ENCODE measurements at regions not wholly inside any gene's neighbourhood (a gene's known extent, or its start where the extent isn't known, plus 50 kb on each side); places are given as distances from the start of the nearest gene placed in this dataset.
"Not testable (repeated sequence)": the region's sequence is repeated elsewhere in the genome, so short reads cannot be mapped to it uniquely, and the experiment has no call there.

- no peak for TF ChIP-seq CTCF (IDR thresholded peaks at IDR 0.05; ENCODE audit: borderline replicate concordance, insufficient read depth, low read depth, low read length)
- H3K4me3 ChIP-seq (ENCODE audit: low read depth, low read length) = no peak overlapping the region
These were observed 382.3 kb upstream of the HTR2C start for GRCh38 chrX:114201622-114202021.

GRCh38 chrX:114181195-114181594 lies 402.7 kb upstream of the HTR2C start:
- no peak for TF ChIP-seq CTCF (IDR thresholded peaks at IDR 0.05; ENCODE audit: borderline replicate concordance, insufficient read depth, low read depth, low read length)
- no peak overlapping the region for H3K4me3 ChIP-seq (ENCODE audit: low read depth, low read length)

DNA sequence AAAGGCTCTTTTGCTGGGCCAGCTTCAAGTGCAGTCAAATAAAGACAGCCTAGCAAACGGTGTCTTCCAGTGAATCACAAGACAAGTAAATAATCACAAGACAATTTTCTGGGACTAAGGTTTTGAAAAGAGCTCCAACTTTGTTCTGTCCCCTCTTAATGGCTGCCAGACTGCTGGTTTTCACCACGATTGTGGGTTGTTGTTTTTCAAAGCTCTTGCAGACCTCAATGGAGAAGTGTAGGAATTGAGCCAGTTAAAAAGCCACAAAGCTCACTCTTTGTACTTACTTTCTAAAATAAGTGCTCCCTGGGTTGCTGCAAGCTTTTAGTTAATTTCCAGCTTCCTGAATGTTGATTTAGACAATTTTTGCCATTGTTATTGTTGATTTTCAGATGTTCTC lies 405.8 kb upstream of the HTR2C start:
- H3K4me3 ChIP-seq (ENCODE audit: low read depth, low read length) = no peak overlapping the region
- TF ChIP-seq CTCF (IDR thresholded peaks at IDR 0.05; ENCODE audit: borderline replicate concordance, insufficient read depth, low read depth, low read length) = no peak

DNA sequence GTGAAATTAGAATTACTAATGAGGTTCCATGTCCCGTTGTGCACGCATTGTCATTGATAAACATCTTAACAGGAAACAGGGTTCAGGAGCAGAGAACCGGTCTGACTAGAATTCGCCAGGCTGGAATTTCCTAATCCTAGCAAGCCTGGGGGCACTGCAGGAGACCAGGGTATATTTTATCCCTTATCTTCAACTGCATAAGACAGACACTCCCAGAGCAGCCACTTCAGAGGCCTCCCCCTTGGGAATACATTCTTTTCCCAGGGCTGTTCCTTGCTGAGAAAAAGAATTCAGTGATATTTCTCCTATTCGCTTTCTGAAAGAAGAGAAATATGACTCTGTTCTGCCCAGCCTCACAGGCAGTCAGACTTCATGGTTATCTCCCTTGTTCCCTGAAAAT lies 416.6 kb upstream of the HTR2C start:
- not testable (repeated sequence) for H3K4me3 ChIP-seq (ENCODE audit: low read depth, low read length)

DNA sequence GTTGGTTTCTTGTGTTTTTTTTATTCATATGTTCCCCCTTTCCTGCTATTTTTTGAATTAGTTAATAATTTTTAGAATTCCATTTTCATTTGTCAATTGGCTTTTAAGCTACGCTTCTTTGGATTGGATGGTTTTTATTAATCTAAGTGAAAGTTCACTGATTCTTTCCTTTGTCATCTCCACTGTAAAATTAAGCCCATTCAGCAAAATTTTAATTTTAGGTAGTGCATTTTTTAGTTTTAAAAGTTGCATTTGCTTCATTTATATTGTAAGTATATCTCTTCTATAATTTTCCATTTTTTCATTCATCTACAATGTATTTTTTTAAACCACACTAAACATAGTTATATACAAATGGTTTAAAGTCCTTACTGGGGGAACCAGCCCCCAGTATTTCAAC lies 417.3 kb upstream of the HTR2C start:
- no peak for TF ChIP-seq CTCF (IDR thresholded peaks at IDR 0.05; ENCODE audit: borderline replicate concordance, insufficient read depth, low read depth, low read length)
- no peak overlapping the region for H3K4me3 ChIP-seq (ENCODE audit: low read depth, low read length)

DNA sequence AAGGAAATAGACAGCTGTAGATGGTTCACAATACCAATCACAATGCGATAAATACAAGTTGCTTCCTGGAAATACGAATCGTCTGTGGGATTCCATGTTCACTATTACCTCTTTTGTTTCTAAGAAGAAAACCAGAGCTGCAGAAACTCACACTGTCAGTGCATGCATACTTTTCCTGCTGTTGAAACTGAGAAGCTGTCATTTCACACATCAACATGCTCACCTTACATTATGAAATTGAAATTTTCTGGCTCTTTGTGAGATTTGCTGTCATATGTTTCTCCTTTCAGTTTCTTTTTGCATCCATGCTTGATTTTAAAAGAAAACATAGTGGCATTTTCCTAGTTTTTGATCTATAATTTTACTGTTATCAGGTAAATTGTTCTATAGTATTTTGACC lies 418.3 kb upstream of the HTR2C start:
- no peak overlapping the region for H3K4me3 ChIP-seq (ENCODE audit: low read depth, low read length)
- no peak for TF ChIP-seq CTCF (IDR thresholded peaks at IDR 0.05; ENCODE audit: borderline replicate concordance, insufficient read depth, low read depth, low read length)

- no peak overlapping the region for H3K4me3 ChIP-seq (ENCODE audit: low read depth, low read length)
- peak; percentile 35; the same call in 1 of the 2 replicates for TF ChIP-seq CTCF (IDR thresholded peaks at IDR 0.05; ENCODE audit: borderline replicate concordance, insufficient read depth, low read depth, low read length)
These were observed 421.7 kb upstream of the HTR2C start for GRCh38 chrX:114162068-114162735.

DNA sequence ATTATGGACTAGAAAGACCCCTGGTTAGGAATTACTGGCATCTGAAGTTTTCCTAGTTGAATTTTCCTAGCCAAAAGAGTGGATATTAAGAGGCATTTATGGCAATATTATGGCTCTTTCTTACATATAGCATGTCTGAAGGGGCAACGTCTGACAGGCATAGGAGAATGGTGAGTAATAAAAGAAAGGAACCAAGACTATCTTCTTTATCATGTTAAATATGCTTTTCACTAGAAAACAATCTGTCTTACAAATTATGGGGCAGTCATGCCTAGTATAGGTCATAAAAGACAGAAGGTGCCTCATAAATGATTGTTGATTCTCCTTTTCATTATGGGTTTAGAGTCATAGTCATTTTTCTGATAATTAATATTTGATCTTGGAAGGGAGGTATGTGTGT lies 431.1 kb upstream of the HTR2C start:
- no peak overlapping the region for H3K4me3 ChIP-seq (ENCODE audit: low read depth, low read length)
- TF ChIP-seq CTCF (IDR thresholded peaks at IDR 0.05; ENCODE audit: borderline replicate concordance, insufficient read depth, low read depth, low read length) = no peak

Measured in GM12875 (cell line).